NCI-H2107 treated with DMSO at 0.1 percent for 48 hours (cell line): ENCODE measurements at regions not wholly inside any gene's neighbourhood (a gene's known extent, or its start where the extent isn't known, plus 50 kb on each side); places are given as distances from the start of the nearest gene placed in this dataset.

Source experiments
- DNase-seq: peaks from one replicate; lab custom pipeline; 2025; ENCODE audit not compliant: unreplicated experiment; lab: John Stamatoyannopoulos, UW

- no peak for DNase-seq
These were observed 54.1 kb upstream of the PCED1B start for GRCh38 chr12:47025349-47025748.

- no peak for DNase-seq
These were observed 53.6 kb upstream of the PCED1B start for GRCh38 chr12:47025798-47026197.

GRCh38 chr12:47026291-47026690 lies 53.1 kb upstream of the PCED1B start:
- no peak for DNase-seq
